CD4-positive, alpha-beta T cell (primary cell): ENCODE measurements at regions not wholly inside any gene's neighbourhood (a gene's known extent, or its start where the extent isn't known, plus 50 kb on each side); places are given as distances from the start of the nearest gene placed in this dataset.

Experiments
- ATAC-seq: fragments of 200-7000 bp; cut with Tn5 transposase; one replicate; pipeline ENCODE4 v1.10.0; 2022; ENCODE audit warnings: mild to moderate bottlenecking; ENCODE audit not compliant: poor library complexity
- CTCF ChIA-PET: fragments of 350-600 bp; sonication (Branson Sonifier 250); formaldehyde crosslinking; loops from one replicate; lab custom pipeline; 2021; ENCODE audit warnings: antibody characterized with exemption, inconsistent platforms; lab: Charles Lee
- POLR2A ChIA-PET: fragments of 350-600 bp; sonication (Branson Sonifier 250); formaldehyde crosslinking; loops from one replicate; lab custom pipeline; 2021; ENCODE audit warnings: antibody characterized with exemption, inconsistent platforms; lab: Charles Lee
- DNase-seq, 14 experiments: peaks; one replicate each; pipeline ENCODE4 v3.0.0-alpha.2; 2013 to 2020; ENCODE audit warnings: mixed read lengths in 2 of 14
- H3K27ac ChIP-seq, 2 donors: one replicate each; pipeline versions ENCODE4 v1.5.1 to v1.7.0; 2013; ENCODE audit warnings: low read length in 2 of 2, low read depth in 1 of 2, mild to moderate bottlenecking in 1 of 2
- H3K27me3 ChIP-seq, 2 experiments: 1 replicate in 1 of 2; 2 replicates in 1 of 2; pipeline versions ENCODE4 v1.6.1 to v1.7.0; 2013; ENCODE audit warnings: low read length in 2 of 2, control low read depth in 1 of 2, mild to moderate bottlenecking in 1 of 2, moderate library complexity in 1 of 2; ENCODE audit not compliant: insufficient read depth in 2 of 2, control insufficient read depth in 1 of 2
- H3K36me3 ChIP-seq: one replicate; pipeline ENCODE4 v1.6.1; 2013; ENCODE audit warnings: low read length, control low read depth; ENCODE audit not compliant: insufficient read depth
- H3K4me1 ChIP-seq: one replicate; pipeline ENCODE4 v1.6.1; 2013; ENCODE audit warnings: low read length, control low read depth; ENCODE audit not compliant: insufficient read depth
- H3K4me3 ChIP-seq: one replicate; pipeline ENCODE4 v1.5.1; 2013; ENCODE audit warnings: mild to moderate bottlenecking, low read length, moderate library complexity
- H3K9me3 ChIP-seq, 2 experiments: 1 replicate in 1 of 2; 2 replicates in 1 of 2; pipeline versions ENCODE4 v1.6.1 to v1.7.0; 2013; ENCODE audit warnings: low read length in 2 of 2, mild to moderate bottlenecking in 2 of 2, control low read depth in 1 of 2, moderate library complexity in 1 of 2; ENCODE audit not compliant: control insufficient read depth in 1 of 2, insufficient read depth in 1 of 2
- H3K27ac Mint-ChIP-seq: one replicate; pipeline ENCODE4 v1.8.0; 2020; ENCODE audit warnings: mixed read lengths
- H3K27me3 Mint-ChIP-seq: one replicate; pipeline ENCODE4 v1.8.0; 2021; ENCODE audit warnings: mixed read lengths
- H3K36me3 Mint-ChIP-seq: one replicate; pipeline ENCODE4 v1.8.0; 2021; ENCODE audit warnings: low read depth, mixed read lengths
- H3K4me1 Mint-ChIP-seq: one replicate; pipeline ENCODE4 v1.8.0; 2021; ENCODE audit warnings: low read depth, mixed read lengths
- H3K4me3 Mint-ChIP-seq: one replicate; pipeline ENCODE4 v1.8.0; 2020; ENCODE audit warnings: mild to moderate bottlenecking, mixed read lengths
- H3K9me3 Mint-ChIP-seq: one replicate; pipeline ENCODE4 v1.8.0; 2020; ENCODE audit warnings: mixed read lengths
- intact Hi-C, 2 experiments: fragments of 100-400 bp; cut with DNase I in 1 of 2; cut with micrococcal nuclease in 1 of 2; formaldehyde crosslinking; loops; one replicate each; pipeline versions ENCODE4 v1.15.1 to v1.9.0; 2023 to 2025; cut with DNase I, micrococcal nuclease
- TF ChIP-seq, protein P1 (sequence below): fragments of 200-600 bp; IDR thresholded peaks from one replicate; pipeline ENCODE4 v1.8.0; 2022; ENCODE audit warnings: antibody characterized with exemption, mild to moderate bottlenecking

DNA sequence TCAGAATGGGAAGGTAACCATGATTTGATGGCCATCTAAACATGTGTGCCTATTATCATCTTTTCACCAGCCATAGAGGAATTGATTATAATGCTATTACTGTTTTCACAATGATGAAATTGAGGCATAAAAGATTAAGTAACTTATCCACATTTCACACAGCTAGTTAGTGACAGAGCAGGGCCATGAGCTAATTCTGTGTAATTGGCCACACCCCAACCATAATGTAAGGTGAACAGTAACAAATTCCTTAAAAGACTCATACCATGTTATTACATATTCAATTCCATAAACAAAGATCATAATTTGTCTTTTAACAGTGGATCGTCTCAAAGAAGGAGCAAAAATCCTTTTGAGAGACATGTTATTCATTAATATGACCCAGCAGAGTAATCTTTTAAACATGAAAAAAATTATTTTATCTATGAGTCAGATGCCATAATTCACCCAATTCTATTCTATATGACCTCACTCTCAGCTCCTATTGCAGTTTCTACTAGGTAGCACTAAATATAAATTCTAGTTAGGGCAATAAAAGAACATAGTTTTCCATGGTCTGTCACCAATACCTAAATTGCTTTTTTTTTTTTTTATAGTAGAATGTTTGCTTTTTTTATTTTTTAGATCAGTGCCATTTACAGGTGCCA, 475.8 kb upstream of the SLC39A10 start:
- H3K36me3 Mint-ChIP-seq = no peaks in the 10 kb centered on the region
- CTCF ChIA-PET = no interaction called here
- Histone ChIP-seq H3K27ac (no peak overlapping the region), H3K4me3 (no peak overlapping the region), H3K9me3 (no peaks in the 10 kb centered on the region), H3K27me3 (no peaks in the 10 kb centered on the region), H3K36me3 (no peaks in the 10 kb centered on the region), H3K4me1 (no peaks in the 10 kb centered on the region)
- ATAC-seq = no peak
- peaks cover 2% of the 10 kb centered on the region for H3K9me3 Mint-ChIP-seq
- H3K27ac Mint-ChIP-seq = no peak overlapping the region
- intact Hi-C loops = no loop called here
- no peak for DNase-seq
- H3K27me3 Mint-ChIP-seq = no peaks in the 10 kb centered on the region
- POLR2A ChIA-PET = no interaction called here
- no peaks in the 10 kb centered on the region for H3K4me1 Mint-ChIP-seq
- TF ChIP-seq, protein P1, sequence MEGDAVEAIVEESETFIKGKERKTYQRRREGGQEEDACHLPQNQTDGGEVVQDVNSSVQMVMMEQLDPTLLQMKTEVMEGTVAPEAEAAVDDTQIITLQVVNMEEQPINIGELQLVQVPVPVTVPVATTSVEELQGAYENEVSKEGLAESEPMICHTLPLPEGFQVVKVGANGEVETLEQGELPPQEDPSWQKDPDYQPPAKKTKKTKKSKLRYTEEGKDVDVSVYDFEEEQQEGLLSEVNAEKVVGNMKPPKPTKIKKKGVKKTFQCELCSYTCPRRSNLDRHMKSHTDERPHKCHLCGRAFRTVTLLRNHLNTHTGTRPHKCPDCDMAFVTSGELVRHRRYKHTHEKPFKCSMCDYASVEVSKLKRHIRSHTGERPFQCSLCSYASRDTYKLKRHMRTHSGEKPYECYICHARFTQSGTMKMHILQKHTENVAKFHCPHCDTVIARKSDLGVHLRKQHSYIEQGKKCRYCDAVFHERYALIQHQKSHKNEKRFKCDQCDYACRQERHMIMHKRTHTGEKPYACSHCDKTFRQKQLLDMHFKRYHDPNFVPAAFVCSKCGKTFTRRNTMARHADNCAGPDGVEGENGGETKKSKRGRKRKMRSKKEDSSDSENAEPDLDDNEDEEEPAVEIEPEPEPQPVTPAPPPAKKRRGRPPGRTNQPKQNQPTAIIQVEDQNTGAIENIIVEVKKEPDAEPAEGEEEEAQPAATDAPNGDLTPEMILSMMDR = no peak
- no peak overlapping the region for H3K4me3 Mint-ChIP-seq

DNA sequence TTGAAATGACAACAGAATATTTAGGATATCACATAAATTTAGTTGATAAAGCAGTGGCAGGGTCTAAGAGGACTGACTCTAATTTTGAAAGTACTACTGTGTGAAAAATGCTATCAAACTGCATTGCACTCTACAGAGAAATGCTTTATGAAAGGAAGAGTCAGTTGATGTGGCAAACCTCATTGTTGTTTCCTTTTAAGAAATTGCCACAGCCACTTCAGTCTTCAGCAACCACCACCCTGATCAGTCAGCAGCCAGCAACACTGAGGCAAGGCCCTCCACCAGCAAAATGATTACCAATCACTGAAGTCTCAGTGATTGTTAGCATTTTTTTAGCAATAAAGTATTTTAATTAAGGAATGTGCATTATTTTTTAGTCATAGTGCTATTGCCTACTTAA, 488.7 kb upstream of the SLC39A10 start:
- DNase-seq = no peak
- no peaks in the 10 kb centered on the region for H3K27me3 ChIP-seq
- H3K4me1 Mint-ChIP-seq = peaks cover 8% of the 10 kb centered on the region
- intact Hi-C loops = no loop called here
- H3K9me3 Mint-ChIP-seq = no peaks in the 10 kb centered on the region
- CTCF ChIA-PET = no interaction called here
- H3K27me3 Mint-ChIP-seq = no peaks in the 10 kb centered on the region
- no peaks in the 10 kb centered on the region for H3K4me1 ChIP-seq
- H3K27ac Mint-ChIP-seq = no peak overlapping the region
- ATAC-seq = no peak
- H3K4me3 ChIP-seq = no peak overlapping the region
- TF ChIP-seq, protein P1 = no peak
- no peaks in the 10 kb centered on the region for H3K9me3 ChIP-seq
- H3K4me3 Mint-ChIP-seq = no peak overlapping the region
- no peak overlapping the region for H3K27ac ChIP-seq
- H3K36me3 ChIP-seq = no peaks in the 10 kb centered on the region
- POLR2A ChIA-PET = no interaction called here
- no peaks in the 10 kb centered on the region for H3K36me3 Mint-ChIP-seq

DNA sequence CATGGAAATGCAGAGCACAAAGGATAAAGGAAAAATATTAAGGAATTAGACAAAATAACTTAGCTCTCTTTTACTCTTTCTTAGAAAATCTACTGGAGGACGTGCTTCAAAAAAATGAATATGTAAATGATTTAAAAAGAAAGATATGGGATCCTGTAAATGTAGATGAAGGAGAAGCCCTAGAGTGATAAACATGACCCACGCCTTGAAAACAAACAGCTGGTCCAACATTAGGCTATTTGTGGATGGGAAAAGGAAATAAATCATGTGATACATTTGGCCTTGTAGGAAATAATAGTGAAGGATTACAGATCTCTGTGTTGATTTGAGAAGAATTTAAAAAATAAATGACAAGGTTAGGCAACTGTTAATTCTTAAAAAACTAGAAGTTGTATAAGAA, 492.1 kb upstream of the SLC39A10 start:
- H3K9me3 Mint-ChIP-seq = no peaks in the 10 kb centered on the region
- TF ChIP-seq, protein P1 = no peak
- no peaks in the 10 kb centered on the region for H3K4me1 Mint-ChIP-seq
- no peak overlapping the region for H3K4me3 Mint-ChIP-seq
- Histone ChIP-seq H3K4me1 (no peaks in the 10 kb centered on the region), H3K27me3 (no peaks in the 10 kb centered on the region), H3K9me3 (no peaks in the 10 kb centered on the region), H3K4me3 (no peak overlapping the region), H3K27ac (no peak overlapping the region), H3K36me3 (no peaks in the 10 kb centered on the region)
- intact Hi-C loops = no loop called here
- ChIA-PET POLR2A (no interaction called here), CTCF (no interaction called here)
- no peaks in the 10 kb centered on the region for H3K36me3 Mint-ChIP-seq
- no peaks in the 10 kb centered on the region for H3K27me3 Mint-ChIP-seq
- DNase-seq (no peak), ATAC-seq (no peak)
- no peak overlapping the region for H3K27ac Mint-ChIP-seq
